Spleen (tissue), 11 donors: ENCODE measurements at regions not wholly inside any gene's neighbourhood (a gene's known extent, or its start where the extent isn't known, plus 50 kb on each side); places are given as distances from the start of the nearest gene placed in this dataset.

Source experiments
- DNase-seq: peaks from one replicate; pipeline ENCODE4 v3.0.0-alpha.2; 2020
- H3K27ac ChIP-seq, 8 donors: fragments of 200-600 bp; sonication (generic) in 7 of 8; 1 replicate in 4 of 8; 2 replicates in 4 of 8; pipeline versions ENCODE4 v1.5.0 to v1.8.0; 2016 to 2021; ENCODE audit warnings: inconsistent platforms in 4 of 8, mild to moderate bottlenecking in 4 of 8, moderate library complexity in 1 of 8
- H3K27me3 ChIP-seq, 7 donors: fragments of 200-600 bp; sonication (generic) in 6 of 7; replicated peaks in 1 of 7; 1 replicate in 4 of 7; 2 replicates in 3 of 7; pipeline versions ENCODE4 v1.5.0 to v1.8.0; 2016 to 2021; ENCODE audit warnings: inconsistent platforms in 3 of 7, mild to moderate bottlenecking in 1 of 7
- H3K36me3 ChIP-seq, 6 donors: fragments of 200-600 bp; sonication (generic) in 5 of 6; 1 replicate in 4 of 6; 2 replicates in 2 of 6; pipeline versions ENCODE4 v1.5.0 to v1.8.0; 2016 to 2021; ENCODE audit warnings: inconsistent platforms in 2 of 6
- H3K4me1 ChIP-seq, 6 donors: fragments of 200-600 bp; sonication (generic) in 5 of 6; 1 replicate in 3 of 6; 2 replicates in 3 of 6; pipeline versions ENCODE4 v1.5.0 to v1.8.0; 2016 to 2021; ENCODE audit warnings: inconsistent platforms in 3 of 6
- H3K4me3 ChIP-seq, 8 donors: fragments of 200-600 bp; sonication (generic) in 7 of 8; 1 replicate in 4 of 8; 2 replicates in 4 of 8; pipeline versions ENCODE4 v1.5.0 to v1.8.0; 2016 to 2021; ENCODE audit warnings: inconsistent platforms in 4 of 8, mild to moderate bottlenecking in 4 of 8, moderate library complexity in 2 of 8
- H3K9me3 ChIP-seq, 8 donors: fragments of 200-600 bp; sonication (generic) in 7 of 8; 1 replicate in 4 of 8; 2 replicates in 4 of 8; pipeline versions ENCODE4 v1.5.0 to v1.8.0; 2016 to 2021; ENCODE audit warnings: inconsistent platforms in 4 of 8
- CTCF ChIP-seq, 11 experiments: fragments of 200-600 bp in 7 of 11; fragments of 450-650 bp in 4 of 11; sonication (generic) in 4 of 11; IDR thresholded peaks in 8 of 11; conservative IDR thresholded peaks in 3 of 11; 1 replicate in 7 of 11; 2 replicates in 4 of 11; pipeline versions ENCODE4 v1.4.0 to v1.8.0; 2016 to 2021; ENCODE audit warnings: antibody characterized with exemption in 11 of 11, inconsistent platforms in 4 of 11, mild to moderate bottlenecking in 1 of 11
- POLR2A ChIP-seq, 3 donors: fragments of 450-650 bp; IDR thresholded peaks; one replicate each; pipeline ENCODE4 v1.5.1; 2017; ENCODE audit warnings: antibody characterized with exemption in 3 of 3, mild to moderate bottlenecking in 1 of 3
- POLR2AphosphoS5 ChIP-seq, 3 donors: sonication (generic); formaldehyde crosslinking; IDR thresholded peaks; one replicate each; pipeline ENCODE4 v1.5.1; 2017; ENCODE audit warnings: antibody characterized with exemption in 3 of 3
- WGBS, 5 donors: extraction: QIAGEN DNeasy Blood & Tissue Kit in 3 of 5; methylation state at CpG; one replicate each; pipeline versions ENCODE4 v1.1.5 to v1.1.7; 2013 to 2018; 5-methylcytosine and 5-hydroxymethylcytosine counted together
- intact Hi-C: fragments of 100-400 bp; cut with DNase I; formaldehyde crosslinking; loops from one replicate; pipeline ENCODE4 v1.15.0; 2023; ENCODE audit warnings: low total_unique reads
- donor health status: healthy with polysubstance abuse.
- donor health status: DM: no; HTN: no; CAD: no; lungs with moderate emphysema.
- donor health status: DM: no; HTN: no; CAD: no.
- donor health status: Bipolar disorder and iron deficiency.
- donor health status: healthy.
- donor health status: DM: no; HTN: no; CAD: no.
- donor health status: DM: yes; HTN: yes; CAD: no.

- Histone ChIP-seq H3K4me3 (no peak overlapping the region), H3K9me3 (no peaks in the 10 kb centered on the region), H3K27me3 (peaks cover 0 to 15% (median 0%) of the 10 kb centered on the region in 7 donors), H3K36me3 (no peaks in the 10 kb centered on the region), H3K4me1 (no peaks in the 10 kb centered on the region), H3K27ac (no peak overlapping the region)
- WGBS, 5 donors = 78 to 94% (median 92%) methylated on average over 2 of the region's 2 CpGs
- intact Hi-C loops = no loop called here
- no peak for TF ChIP-seq POLR2AphosphoS5 (IDR thresholded peaks at IDR 0.05)
- TF ChIP-seq CTCF (IDR thresholded peaks at IDR 0.05 in 8 of 11, conservative IDR thresholded peaks at IDR 0.05 in 3 of 11) = no peak
- TF ChIP-seq POLR2A (IDR thresholded peaks at IDR 0.05) = no peak
- no peak for DNase-seq
Observed at GRCh38 chr10:128575761-128576160, 449.5 kb upstream of the MKI67 start.

- 89 to 90% (median 90%) methylated on average over 11 of the region's 11 CpGs for WGBS, 5 donors
- Histone ChIP-seq H3K27me3 (peaks cover 0 to 15% (median 0%) of the 10 kb centered on the region in 7 donors), H3K9me3 (no peaks in the 10 kb centered on the region), H3K36me3 (no peaks in the 10 kb centered on the region), H3K4me1 (no peaks in the 10 kb centered on the region), H3K4me3 (no peak overlapping the region), H3K27ac (no peak overlapping the region)
- no peak for TF ChIP-seq POLR2A (IDR thresholded peaks at IDR 0.05)
- TF ChIP-seq CTCF (IDR thresholded peaks at IDR 0.05 in 8 of 11, conservative IDR thresholded peaks at IDR 0.05 in 3 of 11) = no peak
- TF ChIP-seq POLR2AphosphoS5 (IDR thresholded peaks at IDR 0.05) = no peak
- intact Hi-C loops = no loop called here
- no peak for DNase-seq
Observed at GRCh38 chr10:128576336-128576735, 450.1 kb upstream of the MKI67 start.

- Histone ChIP-seq H3K4me3 (no peak overlapping the region), H3K27ac (no peak overlapping the region), H3K4me1 (no peaks in the 10 kb centered on the region), H3K27me3 (peaks cover 0 to 15% (median 0%) of the 10 kb centered on the region in 7 donors), H3K9me3 (no peaks in the 10 kb centered on the region), H3K36me3 (no peaks in the 10 kb centered on the region)
- intact Hi-C loops = no loop called here
- no peak for DNase-seq
- 82 to 89% (median 84%) methylated on average over 11 of the region's 11 CpGs for WGBS, 5 donors
- TF ChIP-seq POLR2AphosphoS5 (IDR thresholded peaks at IDR 0.05) = no peak
- TF ChIP-seq CTCF (IDR thresholded peaks at IDR 0.05 in 8 of 11, conservative IDR thresholded peaks at IDR 0.05 in 3 of 11) = no peak
- no peak for TF ChIP-seq POLR2A (IDR thresholded peaks at IDR 0.05)
Observed at GRCh38 chr10:128576943-128577670, 450.9 kb upstream of the MKI67 start.

- H3K27ac ChIP-seq = no peak overlapping the region
- H3K4me1 ChIP-seq = no peaks in the 10 kb centered on the region
- no peaks in the 10 kb centered on the region for H3K36me3 ChIP-seq
- H3K4me3 ChIP-seq = no peak overlapping the region
- intact Hi-C loops = no loop called here
- peaks cover 0 to 9% (median 0%) of the 10 kb centered on the region in 7 donors for H3K27me3 ChIP-seq
- WGBS, 5 donors = 85 to 91% (median 87%) methylated on average over 13 of the region's 13 CpGs
- no peaks in the 10 kb centered on the region for H3K9me3 ChIP-seq
- TF ChIP-seq CTCF (IDR thresholded peaks at IDR 0.05 in 8 of 11, conservative IDR thresholded peaks at IDR 0.05 in 3 of 11) = no peak
- TF ChIP-seq POLR2AphosphoS5 (IDR thresholded peaks at IDR 0.05) = no peak
- TF ChIP-seq POLR2A (IDR thresholded peaks at IDR 0.05) = no peak
- no peak for DNase-seq
Observed at GRCh38 chr10:128577958-128578750, 451.9 kb upstream of the MKI67 start.
